Duodenal mucosa (tissue), 2 donors: ENCODE measurements at regions not wholly inside any gene's neighbourhood (a gene's known extent, or its start where the extent isn't known, plus 50 kb on each side); places are given as distances from the start of the nearest gene placed in this dataset.

Source experiments
- H3K27ac ChIP-seq: one replicate; pipeline ENCODE4 v1.7.0; 2013; ENCODE audit warnings: low read depth, low read length
- H3K27me3 ChIP-seq, 2 donors: one replicate each; pipeline ENCODE4 v1.7.0; 2013; ENCODE audit warnings: low read length in 2 of 2, control low read depth in 1 of 2; ENCODE audit not compliant: insufficient read depth in 2 of 2, control insufficient read depth in 1 of 2
- H3K36me3 ChIP-seq, 2 donors: one replicate each; pipeline ENCODE4 v1.7.0; 2013; ENCODE audit warnings: low read length in 2 of 2, control low read depth in 1 of 2; ENCODE audit not compliant: insufficient read depth in 2 of 2, control insufficient read depth in 1 of 2
- H3K4me1 ChIP-seq, 2 donors: one replicate each; pipeline ENCODE4 v1.7.0; 2013; ENCODE audit warnings: low read length in 2 of 2, control low read depth in 1 of 2; ENCODE audit not compliant: insufficient read depth in 2 of 2, control insufficient read depth in 1 of 2
- H3K4me3 ChIP-seq, 2 donors: one replicate each; pipeline ENCODE4 v1.7.0; 2013; ENCODE audit warnings: low read length in 2 of 2, low read depth in 1 of 2
- H3K9ac ChIP-seq, 2 donors: one replicate each; pipeline ENCODE4 v1.7.0; 2013; ENCODE audit warnings: low read length in 2 of 2, low read depth in 1 of 2
- H3K9me3 ChIP-seq, 2 donors: one replicate each; pipeline ENCODE4 v1.7.0; 2013; ENCODE audit warnings: low read length in 2 of 2, control low read depth in 1 of 2; ENCODE audit not compliant: control insufficient read depth in 1 of 2

- H3K4me1 ChIP-seq, result no peaks in the 10 kb centered on the region
- no peak overlapping the region for H3K9ac ChIP-seq
- no peaks in the 10 kb centered on the region for H3K27me3 ChIP-seq
- no peaks in the 10 kb centered on the region for H3K36me3 ChIP-seq
- no peaks in the 10 kb centered on the region for H3K9me3 ChIP-seq
- H3K27ac ChIP-seq, result no peak overlapping the region
- H3K4me3 ChIP-seq, result no peak overlapping the region
Observed at GRCh38 chr1:195278644-195279043, 1329.6 kb downstream of the KCNT2 start.

- H3K27me3 ChIP-seq, result no peaks in the 10 kb centered on the region
- H3K4me3 ChIP-seq, result no peak overlapping the region
- no peak overlapping the region for H3K9ac ChIP-seq
- H3K27ac ChIP-seq, result no peak overlapping the region
- no peaks in the 10 kb centered on the region for H3K4me1 ChIP-seq
- H3K9me3 ChIP-seq, result peaks cover 0 to 3% of the 10 kb centered on the region in 2 donors
- no peaks in the 10 kb centered on the region for H3K36me3 ChIP-seq
Observed at GRCh38 chr1:195275710-195276109, 1332.5 kb downstream of the KCNT2 start.

GRCh38 chr1:195251900-195252299, 1356.3 kb downstream of the KCNT2 start:
- H3K27me3 ChIP-seq, result no peaks in the 10 kb centered on the region
- H3K9me3 ChIP-seq, result peaks cover 0 to 3% of the 10 kb centered on the region in 2 donors
- no peak overlapping the region for H3K9ac ChIP-seq
- H3K4me3 ChIP-seq, result no peak overlapping the region
- H3K36me3 ChIP-seq, result no peaks in the 10 kb centered on the region
- H3K4me1 ChIP-seq, result no peaks in the 10 kb centered on the region
- H3K27ac ChIP-seq, result no peak overlapping the region

- H3K36me3 ChIP-seq, result no peaks in the 10 kb centered on the region
- H3K4me1 ChIP-seq, result no peaks in the 10 kb centered on the region
- H3K9ac ChIP-seq, result no peak overlapping the region
- H3K27ac ChIP-seq, result no peak overlapping the region
- H3K27me3 ChIP-seq, result no peaks in the 10 kb centered on the region
- H3K4me3 ChIP-seq, result no peak overlapping the region
- H3K9me3 ChIP-seq, result no peaks in the 10 kb centered on the region
Observed at GRCh38 chr1:195243492-195243891, 1364.7 kb downstream of the KCNT2 start.

- H3K4me1 ChIP-seq, result no peaks in the 10 kb centered on the region
- no peak overlapping the region for H3K27ac ChIP-seq
- H3K36me3 ChIP-seq, result no peaks in the 10 kb centered on the region
- no peak overlapping the region for H3K4me3 ChIP-seq
- H3K9ac ChIP-seq, result no peak overlapping the region
- peaks cover 0 to 5% of the 10 kb centered on the region in 2 donors for H3K9me3 ChIP-seq
- no peaks in the 10 kb centered on the region for H3K27me3 ChIP-seq
Observed at GRCh38 chr1:195241066-195241465, 1367.2 kb downstream of the KCNT2 start.

- H3K27me3 ChIP-seq, result no peaks in the 10 kb centered on the region
- H3K4me3 ChIP-seq, result no peak overlapping the region
- H3K27ac ChIP-seq, result no peak overlapping the region
- H3K36me3 ChIP-seq, result no peaks in the 10 kb centered on the region
- no peak overlapping the region for H3K9ac ChIP-seq
- no peaks in the 10 kb centered on the region for H3K4me1 ChIP-seq
- peaks cover 0 to 5% of the 10 kb centered on the region in 2 donors for H3K9me3 ChIP-seq
Observed at GRCh38 chr1:195238313-195238712, 1369.9 kb downstream of the KCNT2 start.

GRCh38 chr1:195236991-195237889, 1371.0 kb downstream of the KCNT2 start:
- Histone ChIP-seq H3K9me3 (peaks cover 0 to 5% of the 10 kb centered on the region in 2 donors), H3K27ac (no peak overlapping the region), H3K27me3 (no peaks in the 10 kb centered on the region), H3K4me3 (no peak overlapping the region), H3K4me1 (no peaks in the 10 kb centered on the region), H3K36me3 (no peaks in the 10 kb centered on the region), H3K9ac (no peak overlapping the region)

- Histone ChIP-seq H3K27me3 (no peaks in the 10 kb centered on the region), H3K27ac (no peak overlapping the region), H3K9me3 (peaks cover 0 to 4% of the 10 kb centered on the region in 2 donors)
Observed at GRCh38 chr1:195218428-195219212, 1389.6 kb downstream of the KCNT2 start.

GRCh38 chr1:195202241-195202640, 1406.0 kb downstream of the KCNT2 start:
- H3K4me3 ChIP-seq, result no peak overlapping the region
- H3K9me3 ChIP-seq, result no peaks in the 10 kb centered on the region

More at GRCh38 chr1:195218428-195219212, 1389.6 kb downstream of the KCNT2 start:
- Histone ChIP-seq H3K36me3 (no peaks in the 10 kb centered on the region), H3K4me3 (no peak overlapping the region), H3K9ac (no peak overlapping the region), H3K4me1 (no peaks in the 10 kb centered on the region)

GRCh38 chr1:195200772-195201171, 1407.5 kb downstream of the KCNT2 start:
- Histone ChIP-seq H3K27ac (no peak overlapping the region), H3K36me3 (no peaks in the 10 kb centered on the region), H3K9me3 (no peaks in the 10 kb centered on the region), H3K4me1 (no peaks in the 10 kb centered on the region), H3K9ac (no peak overlapping the region), H3K4me3 (no peak overlapping the region), H3K27me3 (no peaks in the 10 kb centered on the region)

More at GRCh38 chr1:195202241-195202640, 1406.0 kb downstream of the KCNT2 start:
- Histone ChIP-seq H3K9ac (no peak overlapping the region), H3K27ac (no peak overlapping the region), H3K4me1 (no peaks in the 10 kb centered on the region), H3K27me3 (no peaks in the 10 kb centered on the region), H3K36me3 (no peaks in the 10 kb centered on the region)
